ENCODE measurements at regions not wholly inside any gene's neighbourhood (a gene's known extent, or its start where the extent isn't known, plus 50 kb on each side); places are given as distances from the start of the nearest gene placed in this dataset.
"Not testable (repeated sequence)": the region's sequence is repeated elsewhere in the genome, so short reads cannot be mapped to it uniquely, and the experiment has no call there.

DNA sequence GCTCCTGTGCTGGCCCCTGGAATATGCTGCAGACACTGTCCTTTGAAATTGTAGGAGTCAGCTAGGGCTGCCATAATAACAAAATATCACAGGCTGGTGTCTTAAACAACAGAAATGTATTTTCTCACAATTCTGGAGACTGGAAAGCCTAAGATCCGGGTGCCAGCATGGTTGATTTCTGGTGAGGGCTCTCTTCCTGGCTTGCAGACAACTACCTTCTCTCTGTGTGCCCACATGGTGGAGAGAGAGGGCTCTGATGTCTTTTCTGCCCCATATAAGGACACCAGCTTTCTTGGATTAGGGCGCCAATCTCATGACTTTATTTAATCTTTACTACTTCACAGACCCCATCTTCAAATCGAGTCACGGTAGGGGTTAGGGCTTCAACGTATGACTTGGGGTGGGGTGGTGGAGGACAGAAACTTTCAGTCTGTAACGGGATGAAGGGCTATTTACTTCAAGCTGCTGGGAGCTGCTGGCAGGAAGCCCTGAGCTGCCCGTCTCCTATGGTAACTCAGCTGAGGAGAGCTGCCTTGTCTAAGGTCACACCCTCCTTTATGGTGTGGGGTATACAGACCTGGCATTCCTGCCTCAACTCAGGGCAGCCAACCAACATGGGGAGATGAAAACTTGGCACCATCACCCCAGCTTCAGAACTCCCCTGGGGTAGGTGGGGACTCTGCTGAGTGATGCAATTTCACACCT lies 142.9 kb upstream of the ZBED5 start:
- DNase-seq = no peak

GRCh38 chr11:10998674-10999073 lies 140.8 kb upstream of the ZBED5 start:
- DNase-seq = no peak

GRCh38 chr11:10996678-10997077 lies 138.8 kb upstream of the ZBED5 start:
- DNase-seq = no peak

- no peak for DNase-seq
Observed at GRCh38 chr11:10993640-10994039, 135.8 kb upstream of the ZBED5 start.

DNA sequence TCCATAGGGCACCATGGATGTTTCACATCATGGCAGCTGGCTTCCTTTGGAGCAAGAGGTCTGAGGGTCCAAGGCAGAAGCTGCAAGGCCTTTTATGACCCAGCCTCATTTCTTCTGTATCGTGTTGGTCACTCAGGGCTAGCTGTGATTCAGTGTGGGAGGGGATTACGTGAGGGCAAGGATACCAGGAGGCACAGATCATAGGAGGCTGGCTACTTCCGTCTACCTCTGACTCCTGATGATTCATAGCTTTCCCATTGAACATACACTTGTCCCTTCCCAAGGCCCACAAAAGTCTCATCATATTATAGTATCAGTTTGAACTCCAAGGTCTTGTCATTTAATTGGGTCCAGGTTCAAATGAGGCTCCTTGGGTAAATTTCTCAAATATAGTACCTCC lies 135.3 kb upstream of the ZBED5 start:
- DNase-seq = no peak

DNA sequence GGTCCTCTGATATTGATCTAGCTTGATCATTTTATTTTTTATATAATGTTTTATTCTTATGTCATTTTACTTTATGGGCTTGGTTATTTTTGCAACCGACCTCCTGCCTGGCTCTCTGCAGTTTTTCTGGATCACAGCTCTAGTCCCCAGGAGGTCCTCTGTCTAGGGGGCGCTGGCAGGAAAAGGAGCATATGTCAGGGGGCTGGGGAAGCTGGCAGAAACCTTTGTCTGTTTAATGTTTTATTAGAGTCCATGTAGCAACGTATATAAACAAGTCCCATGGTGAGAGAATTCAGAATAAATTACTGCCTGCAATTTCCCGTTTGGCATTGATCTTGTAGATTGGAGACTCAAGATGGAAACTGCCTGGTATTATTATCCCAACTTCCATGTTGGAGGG lies 133.5 kb upstream of the ZBED5 start:
- DNase-seq = no peak

DNA sequence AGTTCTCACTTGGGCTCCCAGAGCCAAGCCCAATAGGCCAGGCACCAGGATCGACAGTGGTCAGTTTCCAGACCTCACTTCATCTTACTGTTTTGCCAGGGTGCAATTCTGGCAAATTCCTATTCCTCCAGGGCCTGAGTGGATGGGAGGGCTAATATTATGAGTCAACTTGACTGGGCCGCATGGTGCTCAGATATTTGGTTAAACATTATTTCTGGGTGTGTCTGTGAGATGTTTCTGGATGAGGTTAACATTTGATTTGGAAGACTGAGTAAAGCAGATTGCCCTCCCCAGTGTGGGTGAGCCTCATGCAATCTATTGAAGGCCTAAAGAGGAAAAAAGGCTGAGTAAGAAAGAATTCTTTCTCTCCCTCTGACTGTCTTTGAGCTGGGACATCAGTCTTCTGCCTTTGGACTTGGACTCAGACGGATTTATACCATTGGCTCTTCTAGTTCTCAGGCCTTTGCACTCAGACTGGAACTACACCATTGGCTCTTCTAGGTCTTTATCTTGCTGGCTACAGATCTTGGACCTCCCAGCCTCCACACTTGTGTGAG lies 132.9 kb upstream of the ZBED5 start:
- no peak for DNase-seq

GRCh38 chr11:10990160-10990559 lies 132.3 kb upstream of the ZBED5 start:
- no peak for DNase-seq

DNA sequence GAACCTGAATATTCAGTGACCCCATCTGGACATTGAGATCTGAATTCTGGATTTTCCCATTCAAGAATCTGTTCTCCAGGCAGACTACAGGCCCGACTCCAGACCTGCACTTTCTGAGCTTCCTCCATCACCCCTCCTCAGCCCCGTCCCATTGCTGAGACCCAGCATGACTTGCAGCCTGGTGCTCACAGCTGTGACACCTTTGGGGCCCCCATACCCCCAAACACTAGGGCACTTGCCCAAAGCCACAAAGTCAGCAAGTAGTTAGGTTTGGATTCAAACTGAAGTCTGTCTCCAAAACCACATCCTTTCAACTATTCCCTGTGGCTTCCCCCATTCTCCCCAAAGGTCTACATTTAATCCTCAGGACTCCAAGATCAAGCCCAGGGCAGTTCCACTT lies 128.2 kb upstream of the ZBED5 start:
- no peak for DNase-seq

DNA sequence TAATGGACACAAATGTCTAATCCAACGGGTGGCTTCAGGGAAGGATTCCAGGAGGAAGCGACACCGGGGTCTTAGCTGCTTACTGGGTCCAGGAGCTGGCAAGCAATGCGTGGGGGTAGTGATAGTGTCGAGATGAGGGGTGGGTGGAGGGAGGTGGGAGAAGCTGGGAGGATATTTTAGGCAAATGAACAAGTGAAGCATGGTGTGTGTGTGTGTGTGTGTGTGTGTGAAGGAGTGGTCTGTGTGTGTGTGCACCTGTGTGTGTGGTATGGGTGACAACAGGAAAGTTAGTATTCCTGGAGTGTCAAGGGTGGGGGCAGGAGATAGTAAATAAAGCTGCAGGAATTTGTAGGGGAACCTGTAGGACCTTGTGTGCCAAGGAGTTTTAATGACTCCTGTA lies 126.9 kb upstream of the ZBED5 start:
- DNase-seq = no peak

DNA sequence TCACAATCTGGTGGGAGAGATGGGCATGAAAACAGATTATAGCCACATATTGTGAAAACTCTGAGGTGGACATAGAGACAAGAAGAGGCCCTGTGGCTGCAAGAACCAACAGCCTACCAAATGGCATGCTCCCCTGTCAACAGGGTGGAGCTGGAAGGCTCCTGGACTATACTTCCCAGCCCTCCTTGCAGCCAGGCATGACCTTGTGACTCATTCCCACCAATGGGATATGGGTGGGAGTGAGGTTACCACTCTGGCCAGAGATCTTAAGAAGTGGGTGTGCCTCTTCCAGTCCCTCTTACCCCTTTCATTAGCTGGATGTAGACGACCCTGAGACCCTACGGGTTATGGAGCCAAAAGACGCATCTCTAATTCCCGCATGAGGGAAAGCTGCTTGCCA lies 126.4 kb upstream of the ZBED5 start:
- DNase-seq = no peak

DNA sequence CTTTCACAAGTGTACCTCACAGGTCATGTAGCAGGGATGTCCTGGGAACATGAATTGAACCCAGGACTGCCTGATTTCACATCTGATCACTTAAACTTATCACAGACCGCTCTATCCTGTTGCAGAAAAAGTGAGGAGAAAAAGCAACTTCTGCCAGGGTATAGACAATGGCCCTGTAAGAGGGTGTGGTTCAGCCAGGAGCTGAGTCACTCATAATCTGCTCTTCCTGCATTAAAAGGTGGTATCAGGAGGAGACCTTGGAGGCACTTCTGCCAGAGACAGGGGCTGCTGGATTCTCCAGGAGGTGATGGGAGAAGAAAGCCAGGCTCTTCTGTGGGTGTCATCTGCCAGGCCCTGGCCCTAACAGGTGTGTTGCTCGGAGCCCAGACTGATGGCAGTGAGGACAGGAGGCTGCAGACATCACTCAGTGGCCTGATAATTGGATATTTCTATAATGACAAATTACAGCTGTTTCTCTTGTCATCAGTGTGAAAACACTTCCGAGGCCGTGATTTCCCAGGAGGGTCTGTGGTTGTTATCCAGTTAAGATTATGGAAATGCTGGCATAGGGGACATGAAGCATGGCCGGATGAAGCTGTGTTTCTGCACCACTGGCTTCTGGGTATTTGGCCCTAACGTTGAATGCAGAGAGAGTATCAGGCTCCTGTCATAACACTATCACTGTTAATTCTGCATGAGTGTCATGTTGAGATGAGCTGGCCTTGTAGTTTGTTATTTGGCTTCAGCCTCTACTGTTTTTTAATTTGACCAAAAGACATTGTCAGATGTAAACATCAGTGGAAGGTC lies 125.1 kb upstream of the ZBED5 start:
- no peak for DNase-seq

DNA sequence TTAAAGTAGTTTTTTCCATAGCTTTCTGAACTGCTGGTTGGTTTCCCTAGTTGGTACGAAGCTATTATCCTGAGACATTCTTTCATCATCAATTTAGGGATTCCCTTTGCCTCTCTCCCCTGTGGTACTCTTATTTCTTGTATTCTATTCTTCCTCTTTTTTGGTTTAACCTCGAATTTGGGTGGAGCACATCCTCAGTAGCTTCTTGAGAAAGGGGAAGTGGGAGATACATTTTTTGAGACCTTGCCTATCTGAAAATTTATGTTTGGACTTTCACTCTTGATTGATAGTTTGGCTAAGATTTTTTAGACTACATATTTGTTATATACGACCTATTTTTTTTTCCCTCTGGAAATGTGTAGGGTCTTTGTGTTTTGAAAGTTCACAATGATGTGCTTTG lies 121.7 kb upstream of the ZBED5 start:
- no peak for DNase-seq

DNA sequence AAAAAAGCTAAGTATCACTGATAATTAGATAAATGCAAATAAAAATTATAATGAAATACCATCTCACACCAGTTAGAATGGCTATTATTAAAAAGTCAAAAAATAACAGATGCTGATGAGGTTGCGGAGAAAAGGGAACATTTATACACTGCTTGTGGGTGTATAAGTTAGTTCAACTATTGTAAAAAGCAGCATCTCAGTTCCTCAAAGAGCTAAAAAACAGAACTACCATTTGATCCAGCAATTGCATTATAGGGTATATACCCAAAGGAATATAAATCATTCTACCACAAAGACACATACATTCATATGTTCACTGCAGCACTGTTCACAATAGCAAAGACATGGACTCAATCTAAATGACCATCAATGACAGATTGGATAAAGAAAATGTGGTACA lies 120.3 kb upstream of the ZBED5 start:
- DNase-seq = no peak

DNA sequence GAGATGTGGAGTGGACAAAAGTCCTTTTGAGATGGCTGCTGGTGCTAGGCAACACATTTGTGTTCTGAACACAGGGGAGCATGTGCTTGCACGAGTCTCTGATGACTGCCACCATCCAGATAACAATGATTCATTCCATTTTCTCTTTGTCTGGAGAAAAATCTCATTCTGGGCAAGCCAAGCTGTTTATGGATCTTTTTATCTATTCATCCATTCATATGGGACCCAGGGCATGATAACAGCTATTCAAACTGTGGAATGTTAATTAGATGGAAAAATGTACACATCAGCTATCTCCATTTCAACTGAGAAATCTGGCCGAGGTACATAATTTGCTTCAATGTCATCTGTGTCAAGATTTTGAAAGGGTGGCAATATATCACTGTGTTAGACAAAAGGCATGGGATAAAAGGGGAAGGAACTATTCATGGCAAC lies 117.5 kb upstream of the ZBED5 start:
- DNase-seq = no peak

- DNase-seq = no peak
Observed at GRCh38 chr11:10973416-10973815, 115.6 kb upstream of the ZBED5 start.

DNA sequence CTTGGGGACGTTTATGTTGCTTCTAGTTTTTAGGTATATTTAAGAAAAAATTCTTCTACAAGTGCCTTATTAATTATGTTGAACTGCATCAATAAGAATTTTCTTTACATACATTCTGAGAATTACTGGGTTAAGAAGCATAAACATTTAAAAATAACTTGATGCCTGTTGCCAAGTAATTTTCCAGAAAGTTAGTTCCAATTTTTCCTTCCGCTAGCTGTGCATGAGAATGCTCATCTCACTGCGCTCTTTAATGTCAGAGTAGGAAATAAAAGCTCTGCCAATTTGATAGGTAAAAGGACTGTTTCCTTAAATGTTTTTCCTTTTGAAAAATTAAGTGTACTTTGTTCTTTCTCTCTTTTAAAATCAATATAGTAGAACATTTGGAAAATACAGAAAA lies 113.1 kb upstream of the ZBED5 start:
- DNase-seq = no peak

- no peak for DNase-seq
Observed at GRCh38 chr11:10969387-10969786, 111.5 kb upstream of the ZBED5 start.

DNA sequence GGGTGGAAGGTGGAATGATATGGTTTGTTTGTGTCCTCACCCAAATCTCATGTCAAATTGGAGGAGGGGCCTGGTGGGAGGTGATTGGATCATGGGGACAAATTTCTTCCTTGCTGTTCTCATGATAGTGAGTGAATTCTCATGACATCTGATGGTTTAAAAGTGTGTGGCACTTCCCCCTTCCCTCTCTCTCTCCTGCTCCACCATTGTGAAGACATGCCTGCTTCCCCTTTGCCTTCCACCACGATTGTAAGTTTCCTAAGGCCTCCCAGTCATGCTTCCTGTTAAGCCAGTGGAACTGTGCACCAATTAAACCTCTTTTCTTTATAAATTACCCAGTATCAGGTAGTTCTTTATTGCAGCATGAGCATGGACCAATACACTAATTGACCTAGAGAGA lies 99.0 kb upstream of the ZBED5 start:
- not testable (repeated sequence) for DNase-seq

DNA sequence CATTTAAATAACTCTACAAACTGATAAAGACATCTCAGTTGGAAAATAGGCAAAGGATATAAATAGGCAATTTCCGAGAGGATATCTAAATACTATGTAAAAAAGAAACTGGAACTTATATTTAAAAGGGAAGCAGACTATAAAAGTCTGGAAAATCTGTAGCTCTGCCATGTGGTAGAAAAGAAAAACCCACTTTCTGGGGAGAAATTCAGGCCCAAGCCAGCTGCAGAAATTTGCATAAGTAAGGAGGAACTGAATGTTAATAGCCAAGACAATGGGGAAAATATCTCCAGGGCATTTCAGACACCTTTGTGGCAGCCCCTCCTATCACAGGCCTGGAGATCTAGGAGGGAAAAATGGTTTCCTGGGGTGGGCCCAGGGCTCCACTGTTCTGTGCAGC lies 97.8 kb upstream of the ZBED5 start:
- DNase-seq = no peak

- DNase-seq = no peak
Observed at GRCh38 chr11:10954184-10954583, 96.3 kb upstream of the ZBED5 start.

DNA sequence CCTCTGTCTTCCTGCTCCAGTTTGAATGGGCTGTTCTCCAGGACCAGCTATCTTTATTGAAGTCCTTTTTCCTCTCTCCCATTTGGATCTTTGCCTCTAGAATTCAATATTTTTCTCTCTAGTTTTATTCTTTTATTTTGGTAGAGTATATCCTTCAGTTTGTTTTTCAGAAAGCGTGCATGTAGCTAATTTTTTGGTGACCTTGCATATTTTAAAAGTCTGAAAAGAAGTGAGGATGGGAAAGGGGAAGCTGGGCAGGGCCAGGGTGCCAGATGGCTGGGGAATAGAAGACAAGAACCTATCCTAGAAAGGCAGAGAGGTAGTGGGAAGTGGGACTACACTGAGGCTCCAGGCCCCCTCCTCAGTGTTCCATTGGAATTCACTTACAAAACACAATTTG lies 95.0 kb upstream of the ZBED5 start:
- no peak for DNase-seq

DNA sequence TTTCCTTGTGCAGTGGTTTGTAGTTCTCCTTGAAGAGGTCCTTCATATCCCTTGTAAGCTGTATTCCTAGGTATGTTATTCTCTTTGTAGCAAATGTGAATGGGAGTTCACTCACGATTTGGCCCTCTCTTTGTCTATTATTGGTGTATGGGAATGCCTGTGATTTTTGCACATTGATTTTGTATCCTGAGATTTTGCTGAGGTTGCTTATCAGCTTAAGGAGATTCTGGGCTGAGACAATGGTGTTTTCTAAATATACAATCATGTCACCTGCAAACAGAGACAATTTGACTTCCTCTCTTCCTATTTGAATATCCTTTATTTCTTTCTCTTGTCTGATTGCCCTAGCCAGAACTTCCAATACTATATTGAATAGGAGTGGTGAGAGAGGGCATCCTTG lies 90.1 kb upstream of the ZBED5 start:
- not testable (repeated sequence) for DNase-seq

DNA sequence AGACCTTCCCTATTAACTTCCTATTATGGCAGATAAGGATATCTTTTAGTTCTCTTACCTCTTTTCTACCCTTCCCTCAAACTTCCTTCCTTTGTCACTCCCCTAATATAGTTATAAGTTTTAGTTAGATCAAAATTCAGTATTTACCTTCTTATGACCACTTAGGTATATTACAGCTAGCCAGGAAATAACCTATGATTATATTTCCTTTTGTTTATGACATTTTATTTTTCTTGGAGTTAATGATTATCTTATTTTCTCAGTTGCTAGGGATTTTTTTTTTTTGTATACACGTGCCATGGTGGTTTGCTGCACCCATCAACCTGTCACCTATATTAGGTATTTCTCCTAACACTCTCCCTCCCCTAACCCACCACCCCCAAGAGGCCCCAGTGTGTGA lies 88.2 kb upstream of the ZBED5 start:
- no peak for DNase-seq

All from dermis blood vessel endothelial cell (primary cell).